Caco-2 (cell line): ENCODE measurements at regions not wholly inside any gene's neighbourhood (a gene's known extent, or its start where the extent isn't known, plus 50 kb on each side); places are given as distances from the start of the nearest gene placed in this dataset.
A peak's percentile ranks its signal among the peaks of the same experiment; 100 is the strongest.

ENCODE experiments used
- BruUV-seq: library from RNA; stranded (reverse); fragments of 400-500 nt; replicated peaks from 2 replicates; lab custom pipeline; 2021; lab: Mats Ljungman, UMichigan
- CTCF ChIA-PET: fragments of 300-600 bp; sonication (Branson Sonifier 250); formaldehyde crosslinking; loops from one replicate; lab custom pipeline; 2022; ENCODE audit warnings: antibody characterized with exemption; lab: Charles Lee
- POLR2A ChIA-PET: fragments of 300-600 bp; sonication (Branson Sonifier 250); formaldehyde crosslinking; loops from one replicate; lab custom pipeline; 2022; ENCODE audit warnings: antibody characterized with exemption; lab: Charles Lee
- DNase-seq, 2 experiments: peaks; one replicate each; pipeline versions ENCODE4 v3.0.0 to v3.0.0-alpha.2; 2020 to 2022
- H3K27me3 ChIP-seq: replicated peaks from 2 replicates; pipeline ENCODE4 v1.6.0; 2011; ENCODE audit warnings: low read length; ENCODE audit not compliant: control insufficient read depth, insufficient read depth
- H3K36me3 ChIP-seq: 2 replicates; pipeline ENCODE4 v1.5.1; 2011; ENCODE audit warnings: low read length; ENCODE audit not compliant: control insufficient read depth, insufficient read depth
- H3K4me1 ChIP-seq: fragments of 250-450 bp; sonication (Bioruptor Pico); 2 replicates; pipeline ENCODE4 v1.5.1; 2020; ENCODE audit warnings: mild to moderate bottlenecking
- H3K4me3 ChIP-seq: 2 replicates; pipeline ENCODE4 v1.5.1; 2011; ENCODE audit warnings: low read depth, mild to moderate bottlenecking, control low read depth, low read length
- H3K9me3 ChIP-seq: fragments of 250-450 bp; sonication (Bioruptor Pico); 2 replicates; pipeline ENCODE4 v1.5.1; 2020; ENCODE audit warnings: mild to moderate bottlenecking, moderate library complexity
- H3K27ac Mint-ChIP-seq: one replicate; pipeline ENCODE4 v1.8.0; 2022; ENCODE audit warnings: mixed read lengths; ENCODE audit not compliant: unreplicated experiment
- H3K27me3 Mint-ChIP-seq: one replicate; pipeline ENCODE4 v1.8.0; 2022; ENCODE audit warnings: mixed read lengths; ENCODE audit not compliant: insufficient read depth, unreplicated experiment
- H3K36me3 Mint-ChIP-seq: one replicate; pipeline ENCODE4 v1.8.0; 2022; ENCODE audit warnings: mild to moderate bottlenecking, mixed read lengths; ENCODE audit not compliant: insufficient read depth, unreplicated experiment
- H3K4me1 Mint-ChIP-seq: one replicate; pipeline ENCODE4 v1.8.0; 2022; ENCODE audit warnings: low read depth, mixed read lengths; ENCODE audit not compliant: unreplicated experiment
- H3K4me3 Mint-ChIP-seq: one replicate; pipeline ENCODE4 v1.8.0; 2022; ENCODE audit warnings: mild to moderate bottlenecking, moderate library complexity, mixed read lengths; ENCODE audit not compliant: unreplicated experiment
- H3K9me3 Mint-ChIP-seq: one replicate; pipeline ENCODE4 v1.8.0; 2022; ENCODE audit warnings: mixed read lengths; ENCODE audit not compliant: unreplicated experiment
- CTCF ChIP-seq, 2 experiments: fragments of 200-600 bp in 1 of 2; IDR thresholded peaks; 1 replicate in 1 of 2; 2 replicates in 1 of 2; pipeline versions ENCODE4 v1.5.1 to v1.8.0; 2011 to 2022; ENCODE audit warnings: antibody characterized with exemption in 1 of 2, control low read depth in 1 of 2, inconsistent platforms in 1 of 2, low read depth in 1 of 2, low read length in 1 of 2, mild to moderate bottlenecking in 1 of 2, moderate library complexity in 1 of 2; ENCODE audit not compliant: insufficient read depth in 1 of 2, severe bottlenecking in 1 of 2, unreplicated experiment in 1 of 2
- intact Hi-C: fragments of 100-400 bp; cut with micrococcal nuclease; formaldehyde crosslinking; loops from one replicate; pipeline ENCODE4 v1.10.0; 2022; ENCODE audit not compliant: unreplicated experiment

- Histone ChIP-seq H3K4me3 (no peak overlapping the region), H3K36me3 (no peaks in the 10 kb centered on the region), H3K4me1 (no peaks in the 10 kb centered on the region), H3K27me3 (no peaks in the 10 kb centered on the region), H3K9me3 (no peaks in the 10 kb centered on the region; the same call in 1 of the 2 replicates)
- Mint-ChIP-seq H3K27me3 (peaks cover 3% of the 10 kb centered on the region), H3K9me3 (peaks cover 10% of the 10 kb centered on the region), H3K4me3 (no peak overlapping the region), H3K4me1 (no peaks in the 10 kb centered on the region), H3K27ac (no peak overlapping the region), H3K36me3 (no peaks in the 10 kb centered on the region)
- DNase-seq, result no peak
- BruUV-seq, result no TSS peak
- TF ChIP-seq CTCF (IDR thresholded peaks at IDR 0.05; ENCODE audit: insufficient read depth in 1 of 2, low read depth in 1 of 2, low read length in 1 of 2, severe bottlenecking in 1 of 2, unreplicated experiment in 1 of 2), result no peak
- intact Hi-C loops, result no loop called here
- ChIA-PET CTCF (no interaction called here), POLR2A (no interaction called here)
Measured at GRCh38 chr14:101371799-101372793, 189.2 kb upstream of the DIO3 start.

GRCh38 chr14:101372894-101373620 is 188.2 kb upstream of the DIO3 start:
- Mint-ChIP-seq H3K9me3 (peaks cover 10% of the 10 kb centered on the region), H3K27ac (peak overlapping the region; percentile 34), H3K4me3 (no peak overlapping the region), H3K4me1 (no peaks in the 10 kb centered on the region), H3K27me3 (peaks cover 3% of the 10 kb centered on the region), H3K36me3 (no peaks in the 10 kb centered on the region)
- no TSS peak for BruUV-seq
- ChIA-PET CTCF (interaction anchor here (0.5 kb wide), 1 partner anchor 388 kb away, joined by 4 read pairs; no protein-coding TSS in a partner anchor), POLR2A (no interaction called here)
- no peaks in the 10 kb centered on the region; the same call in 1 of the 2 replicates for H3K9me3 ChIP-seq
- no peaks in the 10 kb centered on the region for H3K27me3 ChIP-seq
- TF ChIP-seq CTCF (IDR thresholded peaks at IDR 0.05; ENCODE audit: insufficient read depth in 1 of 2, low read depth in 1 of 2, low read length in 1 of 2, severe bottlenecking in 1 of 2, unreplicated experiment in 1 of 2), result no peak
- no peaks in the 10 kb centered on the region for H3K4me1 ChIP-seq
- DNase-seq, result no peak
- H3K4me3 ChIP-seq, result no peak overlapping the region
- intact Hi-C loops, result no loop called here
- H3K36me3 ChIP-seq, result no peaks in the 10 kb centered on the region

- CTCF ChIA-PET, result no interaction called here
- intact Hi-C loops, result no loop called here
- BruUV-seq, result no TSS peak
- no peaks in the 10 kb centered on the region for H3K36me3 ChIP-seq
- Mint-ChIP-seq H3K4me3 (no peak overlapping the region), H3K36me3 (no peaks in the 10 kb centered on the region), H3K4me1 (no peaks in the 10 kb centered on the region), H3K27ac (peak overlapping the region; percentile 48), H3K27me3 (peaks cover 3% of the 10 kb centered on the region), H3K9me3 (peaks cover 10% of the 10 kb centered on the region)
- POLR2A ChIA-PET, result no interaction called here
- no peak overlapping the region for H3K4me3 ChIP-seq
- H3K9me3 ChIP-seq, result no peaks in the 10 kb centered on the region; the same call in 1 of the 2 replicates
- no peaks in the 10 kb centered on the region for H3K4me1 ChIP-seq
- no peak for DNase-seq
- H3K27me3 ChIP-seq, result no peaks in the 10 kb centered on the region
- no peak for TF ChIP-seq CTCF (IDR thresholded peaks at IDR 0.05; ENCODE audit: insufficient read depth in 1 of 2, low read depth in 1 of 2, low read length in 1 of 2, severe bottlenecking in 1 of 2, unreplicated experiment in 1 of 2)
Measured at GRCh38 chr14:101373690-101374295, 187.5 kb upstream of the DIO3 start.
